ENCODE measurements at regions not wholly inside any gene's neighbourhood (a gene's known extent, or its start where the extent isn't known, plus 50 kb on each side); places are given as distances from the start of the nearest gene placed in this dataset.

DNA sequence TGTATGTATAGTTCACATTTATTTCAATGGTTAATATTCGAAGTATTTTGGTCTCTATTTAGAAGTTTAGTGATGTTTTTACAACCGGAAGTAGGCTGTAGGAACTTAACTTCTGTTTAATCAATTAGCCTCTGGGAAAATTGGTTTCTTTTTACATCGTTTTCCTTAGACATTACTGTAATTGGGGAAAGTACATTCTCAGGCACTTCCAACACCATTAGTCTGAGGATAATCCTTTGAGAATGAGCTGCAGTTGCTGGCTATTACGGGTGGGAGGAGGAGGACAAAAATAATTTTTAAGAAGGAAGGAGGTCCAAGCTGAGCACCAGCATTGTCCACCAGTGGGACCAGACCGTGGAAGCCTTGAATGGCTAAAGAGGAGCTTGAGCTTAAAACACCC, 70.4 kb upstream of the ST3GAL5 start:
- Histone ChIP-seq H3K27me3 (ENCODE audit: insufficient read depth) (no peaks in the 10 kb centered on the region), H4K20me1 (replicated peaks; ENCODE audit: insufficient read depth) (no peaks in the 10 kb centered on the region), H3K4me3 (no peak overlapping the region), H3K4me1 (ENCODE audit: insufficient read depth) (peaks cover 17% of the 10 kb centered on the region), H3K27ac (ENCODE audit: low read depth) (no peak overlapping the region), H3F3A (replicated peaks; ENCODE audit: low read depth) (no peaks in the 10 kb centered on the region), H3K9me2 (ENCODE audit: insufficient read depth) (peaks cover 4% of the 10 kb centered on the region; the same call in 1 of the 2 replicates), H3K4me2 (no peak overlapping the region), H3K36me3 (ENCODE audit: insufficient read depth) (peaks cover 4% of the 10 kb centered on the region; the same call in 1 of the 2 replicates), H2AFZ (no peak overlapping the region), H3K79me2 (replicated peaks; ENCODE audit: insufficient read depth) (no peaks in the 10 kb centered on the region)
- TF ChIP-seq CREB1 (CRISPR knock-in tag; IDR thresholded peaks at IDR 0.05; ENCODE audit: low read depth) (no peak), ZNF114 (CRISPR knock-in tag; IDR thresholded peaks at IDR 0.05) (no peak), EZH2phosphoT487 (IDR thresholded peaks at IDR 0.05; ENCODE audit: unreplicated experiment) (no peak), EZH2 (IDR thresholded peaks at IDR 0.05; ENCODE audit: low read depth, unreplicated experiment) (no peak), STAT1 (IDR thresholded peaks at IDR 0.05; ENCODE audit: unreplicated experiment) (no peak), JUNB (IDR thresholded peaks at IDR 0.05; ENCODE audit: unreplicated experiment) (no peak), ZNF331 (CRISPR knock-in tag; IDR thresholded peaks at IDR 0.05; ENCODE audit: low read depth) (no peak), NANOG (IDR thresholded peaks at IDR 0.05; ENCODE audit: borderline replicate concordance) (no peak), POLR2AphosphoS5 (IDR thresholded peaks at IDR 0.05; ENCODE audit: low read depth) (no peak)
- TF ChIP-seq, protein P1, sequence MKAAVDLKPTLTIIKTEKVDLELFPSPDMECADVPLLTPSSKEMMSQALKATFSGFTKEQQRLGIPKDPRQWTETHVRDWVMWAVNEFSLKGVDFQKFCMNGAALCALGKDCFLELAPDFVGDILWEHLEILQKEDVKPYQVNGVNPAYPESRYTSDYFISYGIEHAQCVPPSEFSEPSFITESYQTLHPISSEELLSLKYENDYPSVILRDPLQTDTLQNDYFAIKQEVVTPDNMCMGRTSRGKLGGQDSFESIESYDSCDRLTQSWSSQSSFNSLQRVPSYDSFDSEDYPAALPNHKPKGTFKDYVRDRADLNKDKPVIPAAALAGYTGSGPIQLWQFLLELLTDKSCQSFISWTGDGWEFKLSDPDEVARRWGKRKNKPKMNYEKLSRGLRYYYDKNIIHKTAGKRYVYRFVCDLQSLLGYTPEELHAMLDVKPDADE (IDR thresholded peaks at IDR 0.05): no peak
- TF ChIP-seq, protein P2, sequence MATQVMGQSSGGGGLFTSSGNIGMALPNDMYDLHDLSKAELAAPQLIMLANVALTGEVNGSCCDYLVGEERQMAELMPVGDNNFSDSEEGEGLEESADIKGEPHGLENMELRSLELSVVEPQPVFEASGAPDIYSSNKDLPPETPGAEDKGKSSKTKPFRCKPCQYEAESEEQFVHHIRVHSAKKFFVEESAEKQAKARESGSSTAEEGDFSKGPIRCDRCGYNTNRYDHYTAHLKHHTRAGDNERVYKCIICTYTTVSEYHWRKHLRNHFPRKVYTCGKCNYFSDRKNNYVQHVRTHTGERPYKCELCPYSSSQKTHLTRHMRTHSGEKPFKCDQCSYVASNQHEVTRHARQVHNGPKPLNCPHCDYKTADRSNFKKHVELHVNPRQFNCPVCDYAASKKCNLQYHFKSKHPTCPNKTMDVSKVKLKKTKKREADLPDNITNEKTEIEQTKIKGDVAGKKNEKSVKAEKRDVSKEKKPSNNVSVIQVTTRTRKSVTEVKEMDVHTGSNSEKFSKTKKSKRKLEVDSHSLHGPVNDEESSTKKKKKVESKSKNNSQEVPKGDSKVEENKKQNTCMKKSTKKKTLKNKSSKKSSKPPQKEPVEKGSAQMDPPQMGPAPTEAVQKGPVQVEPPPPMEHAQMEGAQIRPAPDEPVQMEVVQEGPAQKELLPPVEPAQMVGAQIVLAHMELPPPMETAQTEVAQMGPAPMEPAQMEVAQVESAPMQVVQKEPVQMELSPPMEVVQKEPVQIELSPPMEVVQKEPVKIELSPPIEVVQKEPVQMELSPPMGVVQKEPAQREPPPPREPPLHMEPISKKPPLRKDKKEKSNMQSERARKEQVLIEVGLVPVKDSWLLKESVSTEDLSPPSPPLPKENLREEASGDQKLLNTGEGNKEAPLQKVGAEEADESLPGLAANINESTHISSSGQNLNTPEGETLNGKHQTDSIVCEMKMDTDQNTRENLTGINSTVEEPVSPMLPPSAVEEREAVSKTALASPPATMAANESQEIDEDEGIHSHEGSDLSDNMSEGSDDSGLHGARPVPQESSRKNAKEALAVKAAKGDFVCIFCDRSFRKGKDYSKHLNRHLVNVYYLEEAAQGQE (IDR thresholded peaks at IDR 0.05; ENCODE audit: unreplicated experiment): no peak
- TF ChIP-seq, protein P3, sequence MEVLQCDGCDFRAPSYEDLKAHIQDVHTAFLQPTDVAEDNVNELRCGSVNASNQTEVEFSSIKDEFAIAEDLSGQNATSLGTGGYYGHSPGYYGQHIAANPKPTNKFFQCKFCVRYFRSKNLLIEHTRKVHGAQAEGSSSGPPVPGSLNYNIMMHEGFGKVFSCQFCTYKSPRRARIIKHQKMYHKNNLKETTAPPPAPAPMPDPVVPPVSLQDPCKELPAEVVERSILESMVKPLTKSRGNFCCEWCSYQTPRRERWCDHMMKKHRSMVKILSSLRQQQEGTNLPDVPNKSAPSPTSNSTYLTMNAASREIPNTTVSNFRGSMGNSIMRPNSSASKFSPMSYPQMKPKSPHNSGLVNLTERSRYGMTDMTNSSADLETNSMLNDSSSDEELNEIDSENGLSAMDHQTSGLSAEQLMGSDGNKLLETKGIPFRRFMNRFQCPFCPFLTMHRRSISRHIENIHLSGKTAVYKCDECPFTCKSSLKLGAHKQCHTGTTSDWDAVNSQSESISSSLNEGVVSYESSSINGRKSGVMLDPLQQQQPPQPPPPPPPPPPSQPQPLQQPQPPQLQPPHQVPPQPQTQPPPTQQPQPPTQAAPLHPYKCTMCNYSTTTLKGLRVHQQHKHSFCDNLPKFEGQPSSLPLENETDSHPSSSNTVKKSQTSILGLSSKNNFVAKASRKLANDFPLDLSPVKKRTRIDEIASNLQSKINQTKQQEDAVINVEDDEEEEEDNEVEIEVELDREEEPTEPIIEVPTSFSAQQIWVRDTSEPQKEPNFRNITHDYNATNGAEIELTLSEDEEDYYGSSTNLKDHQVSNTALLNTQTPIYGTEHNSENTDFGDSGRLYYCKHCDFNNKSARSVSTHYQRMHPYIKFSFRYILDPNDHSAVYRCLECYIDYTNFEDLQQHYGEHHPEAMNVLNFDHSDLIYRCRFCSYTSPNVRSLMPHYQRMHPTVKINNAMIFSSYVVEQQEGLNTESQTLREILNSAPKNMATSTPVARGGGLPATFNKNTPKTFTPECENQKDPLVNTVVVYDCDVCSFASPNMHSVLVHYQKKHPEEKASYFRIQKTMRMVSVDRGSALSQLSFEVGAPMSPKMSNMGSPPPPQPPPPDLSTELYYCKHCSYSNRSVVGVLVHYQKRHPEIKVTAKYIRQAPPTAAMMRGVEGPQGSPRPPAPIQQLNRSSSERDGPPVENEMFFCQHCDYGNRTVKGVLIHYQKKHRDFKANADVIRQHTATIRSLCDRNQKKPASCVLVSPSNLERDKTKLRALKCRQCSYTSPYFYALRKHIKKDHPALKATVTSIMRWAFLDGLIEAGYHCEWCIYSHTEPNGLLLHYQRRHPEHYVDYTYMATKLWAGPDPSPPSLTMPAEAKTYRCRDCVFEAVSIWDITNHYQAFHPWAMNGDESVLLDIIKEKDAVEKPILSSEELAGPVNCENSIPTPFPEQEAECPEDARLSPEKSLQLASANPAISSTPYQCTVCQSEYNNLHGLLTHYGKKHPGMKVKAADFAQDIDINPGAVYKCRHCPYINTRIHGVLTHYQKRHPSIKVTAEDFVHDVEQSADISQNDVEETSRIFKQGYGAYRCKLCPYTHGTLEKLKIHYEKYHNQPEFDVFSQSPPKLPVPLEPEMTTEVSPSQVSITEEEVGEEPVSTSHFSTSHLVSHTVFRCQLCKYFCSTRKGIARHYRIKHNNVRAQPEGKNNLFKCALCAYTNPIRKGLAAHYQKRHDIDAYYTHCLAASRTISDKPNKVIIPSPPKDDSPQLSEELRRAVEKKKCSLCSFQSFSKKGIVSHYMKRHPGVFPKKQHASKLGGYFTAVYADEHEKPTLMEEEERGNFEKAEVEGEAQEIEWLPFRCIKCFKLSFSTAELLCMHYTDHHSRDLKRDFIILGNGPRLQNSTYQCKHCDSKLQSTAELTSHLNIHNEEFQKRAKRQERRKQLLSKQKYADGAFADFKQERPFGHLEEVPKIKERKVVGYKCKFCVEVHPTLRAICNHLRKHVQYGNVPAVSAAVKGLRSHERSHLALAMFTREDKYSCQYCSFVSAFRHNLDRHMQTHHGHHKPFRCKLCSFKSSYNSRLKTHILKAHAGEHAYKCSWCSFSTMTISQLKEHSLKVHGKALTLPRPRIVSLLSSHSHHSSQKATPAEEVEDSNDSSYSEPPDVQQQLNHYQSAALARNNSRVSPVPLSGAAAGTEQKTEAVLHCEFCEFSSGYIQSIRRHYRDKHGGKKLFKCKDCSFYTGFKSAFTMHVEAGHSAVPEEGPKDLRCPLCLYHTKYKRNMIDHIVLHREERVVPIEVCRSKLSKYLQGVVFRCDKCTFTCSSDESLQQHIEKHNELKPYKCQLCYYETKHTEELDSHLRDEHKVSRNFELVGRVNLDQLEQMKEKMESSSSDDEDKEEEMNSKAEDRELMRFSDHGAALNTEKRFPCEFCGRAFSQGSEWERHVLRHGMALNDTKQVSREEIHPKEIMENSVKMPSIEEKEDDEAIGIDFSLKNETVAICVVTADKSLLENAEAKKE (CRISPR knock-in tag; IDR thresholded peaks at IDR 0.05): no peak
- TF ChIP-seq, protein P4, sequence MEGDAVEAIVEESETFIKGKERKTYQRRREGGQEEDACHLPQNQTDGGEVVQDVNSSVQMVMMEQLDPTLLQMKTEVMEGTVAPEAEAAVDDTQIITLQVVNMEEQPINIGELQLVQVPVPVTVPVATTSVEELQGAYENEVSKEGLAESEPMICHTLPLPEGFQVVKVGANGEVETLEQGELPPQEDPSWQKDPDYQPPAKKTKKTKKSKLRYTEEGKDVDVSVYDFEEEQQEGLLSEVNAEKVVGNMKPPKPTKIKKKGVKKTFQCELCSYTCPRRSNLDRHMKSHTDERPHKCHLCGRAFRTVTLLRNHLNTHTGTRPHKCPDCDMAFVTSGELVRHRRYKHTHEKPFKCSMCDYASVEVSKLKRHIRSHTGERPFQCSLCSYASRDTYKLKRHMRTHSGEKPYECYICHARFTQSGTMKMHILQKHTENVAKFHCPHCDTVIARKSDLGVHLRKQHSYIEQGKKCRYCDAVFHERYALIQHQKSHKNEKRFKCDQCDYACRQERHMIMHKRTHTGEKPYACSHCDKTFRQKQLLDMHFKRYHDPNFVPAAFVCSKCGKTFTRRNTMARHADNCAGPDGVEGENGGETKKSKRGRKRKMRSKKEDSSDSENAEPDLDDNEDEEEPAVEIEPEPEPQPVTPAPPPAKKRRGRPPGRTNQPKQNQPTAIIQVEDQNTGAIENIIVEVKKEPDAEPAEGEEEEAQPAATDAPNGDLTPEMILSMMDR (conservative IDR thresholded peaks at IDR 0.05; ENCODE audit: low read depth in 2 of 2): no peak
- H3K36me3 Mint-ChIP-seq (ENCODE audit: low read depth): peaks cover 20% of the 10 kb centered on the region
- peaks cover 37% of the 10 kb centered on the region for H3K9me3 Mint-ChIP-seq
- H3K4me3 Mint-ChIP-seq: no peak overlapping the region
- H3K4me1 Mint-ChIP-seq: peaks cover 14% of the 10 kb centered on the region
- ATAC-seq (no peak), DNase-seq (ENCODE audit: low spot score) (no peak)
- no peak overlapping the region for H3K27ac Mint-ChIP-seq
- peaks cover 7% of the 10 kb centered on the region for H3K27me3 Mint-ChIP-seq (ENCODE audit: insufficient read depth, low read depth, poor library complexity)
